ENCODE measurements at regions not wholly inside any gene's neighbourhood (a gene's known extent, or its start where the extent isn't known, plus 50 kb on each side); places are given as distances from the start of the nearest gene placed in this dataset.

DNA sequence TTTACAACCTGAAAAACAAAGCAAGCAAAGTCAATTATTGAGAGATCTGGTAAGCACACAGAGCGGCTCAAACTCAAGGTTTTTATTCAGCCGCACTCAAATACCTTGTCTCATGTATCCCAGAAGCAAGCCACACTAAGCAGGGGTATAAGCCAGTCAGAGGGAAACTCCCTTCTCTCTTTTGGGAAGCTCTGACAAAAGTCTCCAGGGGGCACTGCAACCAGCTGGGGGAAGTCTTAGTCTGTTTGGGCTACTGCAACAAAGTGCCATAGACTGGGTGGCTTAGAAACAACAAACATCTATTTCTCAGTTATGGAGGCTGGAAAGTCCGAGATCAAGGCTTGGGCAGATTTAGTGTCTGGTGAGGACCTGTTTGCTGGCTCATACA, 246.0 kb downstream of the ENC1 start:
- Histone ChIP-seq H3K4me1 (ENCODE audit: control insufficient read depth in 1 of 2, insufficient read depth in 1 of 2, low read depth in 1 of 2, low read length in 1 of 2) (peaks cover 0 to 8% of the 10 kb centered on the region in 2 experiments), H3K9me3 (no peaks in the 10 kb centered on the region), H3K36me3 (no peaks in the 10 kb centered on the region), H3K4me3 (ENCODE audit: low read depth in 1 of 2, low read length in 1 of 2) (no peak overlapping the region), H3K27ac (no peak overlapping the region), H3K27me3 (no peaks in the 10 kb centered on the region)
- TF ChIP-seq, protein P1, sequence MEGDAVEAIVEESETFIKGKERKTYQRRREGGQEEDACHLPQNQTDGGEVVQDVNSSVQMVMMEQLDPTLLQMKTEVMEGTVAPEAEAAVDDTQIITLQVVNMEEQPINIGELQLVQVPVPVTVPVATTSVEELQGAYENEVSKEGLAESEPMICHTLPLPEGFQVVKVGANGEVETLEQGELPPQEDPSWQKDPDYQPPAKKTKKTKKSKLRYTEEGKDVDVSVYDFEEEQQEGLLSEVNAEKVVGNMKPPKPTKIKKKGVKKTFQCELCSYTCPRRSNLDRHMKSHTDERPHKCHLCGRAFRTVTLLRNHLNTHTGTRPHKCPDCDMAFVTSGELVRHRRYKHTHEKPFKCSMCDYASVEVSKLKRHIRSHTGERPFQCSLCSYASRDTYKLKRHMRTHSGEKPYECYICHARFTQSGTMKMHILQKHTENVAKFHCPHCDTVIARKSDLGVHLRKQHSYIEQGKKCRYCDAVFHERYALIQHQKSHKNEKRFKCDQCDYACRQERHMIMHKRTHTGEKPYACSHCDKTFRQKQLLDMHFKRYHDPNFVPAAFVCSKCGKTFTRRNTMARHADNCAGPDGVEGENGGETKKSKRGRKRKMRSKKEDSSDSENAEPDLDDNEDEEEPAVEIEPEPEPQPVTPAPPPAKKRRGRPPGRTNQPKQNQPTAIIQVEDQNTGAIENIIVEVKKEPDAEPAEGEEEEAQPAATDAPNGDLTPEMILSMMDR (IDR thresholded peaks at IDR 0.05), result no peak

DNA sequence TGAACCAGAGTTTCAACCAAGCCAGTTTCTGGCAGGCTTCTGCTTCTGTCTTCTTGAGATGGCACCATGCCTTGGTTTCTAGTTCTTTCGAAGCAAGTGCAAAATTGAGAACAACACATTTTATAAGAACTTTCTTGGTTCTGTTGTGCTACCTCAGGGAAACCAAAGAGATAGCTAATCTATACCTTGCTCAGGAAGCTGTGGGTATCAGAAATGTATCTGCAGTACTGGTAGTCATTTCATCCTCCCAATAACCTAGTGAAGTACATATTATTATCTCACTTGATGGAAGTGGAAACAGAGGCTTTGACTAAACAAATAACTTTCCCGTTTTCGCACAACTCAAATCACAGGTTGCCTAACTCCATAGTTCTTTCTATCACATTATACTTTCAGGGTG, 246.6 kb downstream of the ENC1 start:
- Histone ChIP-seq H3K27ac (no peak overlapping the region), H3K4me1 (ENCODE audit: control insufficient read depth in 1 of 2, insufficient read depth in 1 of 2, low read depth in 1 of 2, low read length in 1 of 2) (peaks cover 0 to 8% of the 10 kb centered on the region in 2 experiments), H3K9me3 (no peaks in the 10 kb centered on the region), H3K36me3 (no peaks in the 10 kb centered on the region), H3K4me3 (ENCODE audit: low read depth in 1 of 2, low read length in 1 of 2) (no peak overlapping the region), H3K27me3 (no peaks in the 10 kb centered on the region)
- TF ChIP-seq, protein P1 (IDR thresholded peaks at IDR 0.05), result no peak

GRCh38 chr5:74392711-74393351, 247.7 kb downstream of the ENC1 start:
- H3K36me3 ChIP-seq, result no peaks in the 10 kb centered on the region
- no peak overlapping the region for H3K4me3 ChIP-seq (ENCODE audit: low read depth in 1 of 2, low read length in 1 of 2)
- H3K4me1 ChIP-seq (ENCODE audit: control insufficient read depth in 1 of 2, insufficient read depth in 1 of 2, low read depth in 1 of 2, low read length in 1 of 2), result peaks cover 0 to 8% of the 10 kb centered on the region in 2 experiments
- no peaks in the 10 kb centered on the region for H3K9me3 ChIP-seq
- TF ChIP-seq, protein P1 (IDR thresholded peaks at IDR 0.05), result no peak
- H3K27me3 ChIP-seq, result no peaks in the 10 kb centered on the region
- no peak overlapping the region for H3K27ac ChIP-seq

- Histone ChIP-seq H3K4me1 (ENCODE audit: control insufficient read depth in 1 of 2, insufficient read depth in 1 of 2, low read depth in 1 of 2, low read length in 1 of 2) (peaks cover 0 to 8% of the 10 kb centered on the region in 2 experiments), H3K36me3 (no peaks in the 10 kb centered on the region), H3K27me3 (no peaks in the 10 kb centered on the region), H3K9me3 (no peaks in the 10 kb centered on the region), H3K27ac (no peak overlapping the region), H3K4me3 (ENCODE audit: low read depth in 1 of 2, low read length in 1 of 2) (no peak overlapping the region)
- TF ChIP-seq, protein P1 (IDR thresholded peaks at IDR 0.05), result no peak
These were observed 249.1 kb downstream of the ENC1 start for GRCh38 chr5:74391410-74391809.

DNA sequence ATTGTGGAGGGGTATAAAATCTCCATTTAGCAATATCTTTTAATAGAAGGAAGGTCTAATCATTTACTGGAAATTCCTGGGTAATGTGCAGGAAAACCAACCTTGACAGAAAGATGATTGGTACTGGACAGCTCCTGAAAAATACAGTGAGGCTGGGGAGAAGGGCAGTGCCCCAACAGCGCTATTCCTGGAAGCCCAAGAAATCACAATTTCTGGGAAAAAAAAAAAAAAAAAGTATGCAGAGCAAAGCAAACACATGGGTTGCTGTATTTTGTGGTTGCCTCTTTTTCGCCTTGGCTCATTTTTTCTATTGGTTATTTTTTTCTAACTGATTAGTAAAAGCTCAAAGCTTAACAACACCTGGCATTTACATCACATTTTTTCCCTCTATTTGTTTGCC, 249.7 kb downstream of the ENC1 start:
- no peaks in the 10 kb centered on the region for H3K36me3 ChIP-seq
- H3K4me1 ChIP-seq (ENCODE audit: control insufficient read depth in 1 of 2, insufficient read depth in 1 of 2, low read depth in 1 of 2, low read length in 1 of 2), result peaks cover 0 to 8% of the 10 kb centered on the region in 2 experiments
- no peaks in the 10 kb centered on the region for H3K9me3 ChIP-seq
- TF ChIP-seq, protein P1 (IDR thresholded peaks at IDR 0.05), result no peak
- H3K27ac ChIP-seq, result no peak overlapping the region
- H3K27me3 ChIP-seq, result no peaks in the 10 kb centered on the region
- H3K4me3 ChIP-seq (ENCODE audit: low read depth in 1 of 2, low read length in 1 of 2), result no peak overlapping the region

Data from neutrophil (primary cell).